Esophagus muscularis mucosa (tissue), 4 donors: ENCODE measurements at regions not wholly inside any gene's neighbourhood (a gene's known extent, or its start where the extent isn't known, plus 50 kb on each side); places are given as distances from the start of the nearest gene placed in this dataset.

Source experiments
- CTCF ChIP-seq, 3 experiments: fragments of 200-600 bp in 2 of 3; fragments of 450-650 bp in 1 of 3; sonication (generic) in 2 of 3; IDR thresholded peaks; one replicate each; pipeline ENCODE4 v1.5.1; 2017 to 2019; ENCODE audit warnings: antibody characterized with exemption in 3 of 3, mild to moderate bottlenecking in 2 of 3, moderate library complexity in 1 of 3
- EP300 ChIP-seq: sonication (generic); formaldehyde crosslinking; IDR thresholded peaks from one replicate; pipeline ENCODE4 v1.6.1; 2017; ENCODE audit warnings: antibody characterized with exemption
- POLR2A ChIP-seq: fragments of 450-650 bp; IDR thresholded peaks from one replicate; pipeline ENCODE4 v1.6.1; 2017; ENCODE audit warnings: antibody characterized with exemption, moderate library complexity, mild to moderate bottlenecking, low read depth
- POLR2AphosphoS5 ChIP-seq, 2 donors: sonication (generic); formaldehyde crosslinking; IDR thresholded peaks; one replicate each; pipeline ENCODE4 v1.6.1; 2017; ENCODE audit warnings: antibody characterized with exemption in 2 of 2

- TF ChIP-seq POLR2A (no peak), CTCF (IDR thresholded peaks at IDR 0.05) (no peak), EP300 (no peak), POLR2AphosphoS5 (IDR thresholded peaks at IDR 0.05) (no peak)
Observed at GRCh38 chr1:58909914-58910681, 126.3 kb upstream of the JUN start.
